GM18498 (cell line): ENCODE measurements at regions not wholly inside any gene's neighbourhood (a gene's known extent, or its start where the extent isn't known, plus 50 kb on each side); places are given as distances from the start of the nearest gene placed in this dataset.

Source experiments
- ATAC-seq: cut with Tn5 transposase; IDR thresholded peaks from one replicate; pipeline ENCODE4 v1.9.1; 2021; ENCODE audit warnings: mild to moderate bottlenecking, moderate library complexity; ENCODE audit not compliant: unreplicated experiment

DNA sequence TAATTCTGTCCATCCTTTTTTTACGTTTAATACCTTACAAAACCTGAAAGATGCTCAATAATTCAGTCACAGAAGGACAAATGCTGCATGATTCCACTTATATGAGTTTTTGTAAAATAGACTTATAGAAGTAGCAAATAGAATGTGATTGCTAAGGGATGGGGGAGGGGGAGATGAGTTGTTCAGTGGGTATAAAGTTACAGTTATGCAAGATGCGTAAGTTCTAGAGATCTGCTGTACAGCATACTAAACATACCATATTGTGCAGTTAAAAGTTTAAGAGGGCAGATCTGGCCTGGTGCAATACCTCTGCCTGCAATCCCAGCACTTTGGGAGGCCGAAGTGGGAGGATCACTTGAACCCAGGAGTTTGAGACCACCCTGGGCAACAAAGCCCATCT is 78.8 kb downstream of the TET3 start:
- no peak for ATAC-seq

DNA sequence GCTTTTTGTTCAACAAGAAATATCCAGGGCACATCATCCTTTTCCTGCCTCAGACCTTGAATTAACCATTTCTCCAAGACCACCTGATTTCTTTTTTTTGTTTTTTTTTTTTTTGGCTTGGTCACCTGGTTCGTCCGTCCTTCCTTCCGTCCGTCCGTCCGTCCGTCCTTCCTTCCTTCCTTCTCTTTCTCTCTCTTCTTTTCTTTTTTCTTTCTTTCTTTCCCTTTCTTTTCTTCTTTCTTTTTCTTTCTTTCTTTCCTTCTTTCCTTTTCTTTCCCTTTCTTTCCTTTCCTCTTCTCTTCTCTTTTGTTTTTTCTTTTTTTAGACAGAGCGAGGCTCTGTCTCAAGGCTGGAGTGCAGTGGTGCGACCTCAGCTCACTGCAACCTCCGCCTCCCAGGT is 80.7 kb downstream of the TET3 start:
- ATAC-seq = no peak

DNA sequence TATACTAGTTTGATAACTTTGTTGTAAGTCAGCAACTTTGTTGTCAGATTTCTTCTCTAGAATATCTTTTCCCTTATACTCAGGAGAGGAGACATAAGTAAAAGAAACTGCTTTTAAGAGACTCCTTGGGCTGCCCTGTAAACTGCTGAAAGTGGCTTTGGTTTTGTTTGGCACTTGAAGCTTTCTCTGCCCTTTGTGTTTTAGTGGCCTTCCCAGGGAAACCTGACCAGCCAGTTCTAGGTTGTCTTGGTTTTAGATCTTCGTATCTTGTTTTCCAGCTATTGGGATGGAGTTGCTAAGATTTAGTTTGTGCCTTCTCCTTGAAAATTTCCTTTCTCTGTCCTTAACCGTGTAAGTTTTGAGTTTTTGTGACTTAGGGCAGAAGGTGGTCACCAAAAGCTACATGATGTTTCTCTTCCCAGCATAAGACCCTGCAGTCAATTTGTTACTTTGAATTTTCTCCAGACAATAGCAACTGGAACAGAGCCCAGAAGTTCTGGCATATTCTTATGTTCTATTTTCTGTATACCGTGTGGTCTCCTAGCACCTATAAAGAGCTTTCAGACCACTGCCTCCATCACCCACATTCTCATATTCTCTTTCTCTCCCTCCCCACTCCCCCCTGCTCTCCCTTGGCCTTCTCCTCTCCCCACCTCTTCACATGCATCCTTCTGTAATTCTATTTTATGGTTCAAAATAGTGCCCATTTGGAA is 81.1 kb downstream of the BOLA3 start:
- no peak for ATAC-seq

DNA sequence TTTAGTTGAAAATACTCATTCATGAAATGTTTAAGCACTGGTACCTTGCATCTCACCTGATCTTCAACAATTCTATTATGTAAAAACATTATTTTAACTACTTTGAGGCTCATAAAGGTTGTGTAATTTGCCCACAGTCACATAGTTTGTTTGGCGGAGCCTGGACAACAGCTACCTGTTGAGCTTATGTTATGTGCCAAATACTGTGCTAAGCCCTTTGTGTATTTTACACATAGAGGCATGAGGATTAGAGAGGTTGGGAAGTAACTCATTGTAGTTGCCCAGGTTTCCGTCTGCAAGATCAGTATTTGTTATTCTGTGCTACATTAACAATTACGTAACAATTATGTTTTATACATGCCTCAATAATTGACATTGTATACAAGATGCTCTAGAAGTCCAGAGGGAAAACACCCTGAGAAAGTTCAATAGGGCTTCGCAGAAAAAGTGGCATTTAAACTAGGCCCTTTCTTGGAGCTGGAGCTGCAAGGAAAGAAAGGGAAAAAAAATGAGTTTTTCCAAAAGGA is 80.4 kb downstream of the BOLA3 start:
- ATAC-seq = no peak

DNA sequence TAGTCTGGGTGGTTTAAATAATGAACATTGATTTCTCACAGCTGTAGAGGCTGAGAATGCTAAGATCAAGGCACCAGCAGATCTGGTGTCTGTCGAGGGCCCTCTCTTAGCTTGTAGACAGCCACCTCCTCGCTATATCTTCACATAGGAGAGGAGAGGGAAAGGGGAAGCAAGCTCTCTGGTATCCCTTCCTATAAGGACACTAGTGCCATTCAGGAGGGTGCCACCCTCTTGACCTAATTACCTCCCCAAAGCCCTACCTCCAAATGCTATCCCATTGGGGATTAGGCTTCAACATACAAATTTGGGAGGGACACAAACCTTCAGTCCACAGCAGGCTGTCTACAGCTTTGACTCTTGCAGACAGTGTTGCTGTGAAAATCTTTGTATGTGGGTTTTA is 76.7 kb downstream of the BOLA3 start:
- no peak for ATAC-seq

DNA sequence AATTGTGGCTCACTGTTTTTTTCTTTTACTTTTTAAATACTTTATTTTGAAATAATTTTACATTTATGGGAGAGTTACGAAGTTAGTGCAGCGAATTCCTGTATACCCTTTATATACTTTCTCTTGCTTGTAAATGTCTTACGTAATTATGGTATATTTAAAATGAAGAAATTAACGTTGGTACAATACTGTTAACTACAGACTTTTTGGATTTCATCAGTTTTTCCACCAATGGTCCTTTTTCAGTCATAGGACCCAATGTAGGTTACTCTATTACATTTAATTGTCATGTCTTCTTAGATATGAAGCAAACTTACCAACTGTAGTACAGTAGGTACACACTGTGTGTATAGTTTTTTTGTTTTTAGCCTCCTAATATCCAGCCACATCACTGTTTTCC is 76.3 kb downstream of the BOLA3 start:
- no peak for ATAC-seq

DNA sequence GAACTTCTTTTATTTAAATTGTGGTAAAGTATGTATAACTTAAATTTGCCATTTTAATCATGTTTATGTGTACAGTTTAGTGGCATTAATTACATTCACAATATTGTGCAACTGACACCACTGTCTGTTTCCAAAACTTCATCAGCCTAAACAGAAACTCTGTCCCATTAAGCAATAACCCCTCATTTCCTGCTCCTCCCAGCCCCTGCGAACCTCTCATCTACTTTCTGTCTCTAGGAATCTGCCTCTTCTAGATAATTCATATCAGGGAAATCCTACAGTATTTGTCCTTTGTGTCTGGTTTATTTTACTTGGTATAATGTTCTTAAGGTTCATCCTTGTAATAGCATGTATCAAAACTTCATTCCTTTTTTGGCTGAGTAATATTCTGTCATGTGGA is 75.1 kb downstream of the BOLA3 start:
- no peak for ATAC-seq

DNA sequence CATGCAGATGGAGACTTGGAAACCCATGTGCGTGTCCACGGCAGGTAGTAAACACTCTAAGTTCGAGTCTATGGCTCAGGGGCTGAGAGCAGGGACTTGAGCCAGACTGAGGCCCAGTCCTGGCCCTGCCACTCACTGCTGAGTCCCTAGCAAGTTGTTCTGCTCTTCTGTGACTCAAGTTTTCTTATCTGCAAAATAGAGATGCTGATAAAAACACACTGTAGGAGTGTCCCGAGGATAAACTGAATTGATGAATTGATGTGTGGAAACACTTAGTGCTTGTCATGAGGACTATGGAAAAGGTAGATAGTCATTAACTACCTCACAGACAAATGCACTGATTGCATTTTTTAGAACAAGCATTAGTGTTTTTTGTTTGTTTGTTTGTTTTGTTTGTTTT is 73.2 kb downstream of the BOLA3 start:
- ATAC-seq = no peak

DNA sequence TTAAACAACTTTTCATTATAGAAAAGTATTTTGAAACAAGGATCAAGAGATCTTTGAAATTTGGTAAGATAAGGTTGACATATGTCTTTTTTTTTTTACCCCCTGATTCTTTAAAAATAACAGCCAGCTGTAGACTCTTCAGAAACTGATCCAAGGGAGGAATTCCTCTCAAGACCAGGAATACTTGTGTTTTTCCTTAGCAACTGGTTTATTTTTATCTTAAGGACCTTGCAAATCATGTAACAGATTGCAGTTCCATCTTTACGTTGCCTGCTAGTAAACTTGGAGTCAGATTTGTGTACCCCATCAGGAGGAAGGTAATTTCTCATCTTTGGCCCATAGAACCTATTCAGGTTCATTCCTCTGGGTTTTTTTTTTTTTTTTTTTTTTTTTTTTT is 71.6 kb downstream of the BOLA3 start:
- no peak for ATAC-seq

DNA sequence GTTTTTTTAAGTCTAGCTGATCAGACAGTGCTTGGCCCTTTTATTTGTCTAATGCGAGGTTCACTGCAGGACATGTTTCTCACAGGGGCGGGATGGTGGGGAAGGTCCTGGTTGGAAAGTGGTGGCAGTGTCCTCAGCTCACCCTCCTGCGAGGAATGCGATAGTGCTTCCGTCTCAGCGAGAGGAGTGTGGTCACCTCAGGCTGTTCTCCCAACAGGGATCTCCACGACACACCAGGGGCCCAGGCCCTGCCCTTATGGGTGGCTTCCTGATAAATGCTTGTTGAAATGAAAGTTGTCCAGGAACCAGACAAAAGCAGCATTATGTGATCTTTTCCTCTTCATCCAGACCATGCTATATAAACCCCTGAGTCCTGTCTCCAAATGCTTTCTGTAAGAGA is 70.1 kb downstream of the BOLA3 start:
- no peak for ATAC-seq

DNA sequence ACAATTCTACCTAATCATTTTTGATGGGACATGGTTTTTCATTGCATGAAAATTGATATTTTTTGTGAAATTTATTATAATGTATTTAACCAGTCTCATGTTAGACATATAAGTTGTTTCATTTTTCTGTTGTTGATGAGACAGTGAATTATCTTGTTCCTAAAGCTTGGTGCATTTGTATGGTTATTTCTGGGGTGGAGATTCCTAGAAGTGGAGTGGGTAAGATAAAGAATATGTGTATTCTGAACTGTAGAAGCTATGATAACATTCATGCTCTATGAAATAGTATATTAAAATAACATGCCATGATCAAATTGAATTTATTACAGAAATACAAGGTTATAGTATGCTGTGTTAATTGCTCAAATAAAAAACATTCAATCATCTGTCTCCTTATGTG is 69.2 kb downstream of the BOLA3 start:
- no peak for ATAC-seq

DNA sequence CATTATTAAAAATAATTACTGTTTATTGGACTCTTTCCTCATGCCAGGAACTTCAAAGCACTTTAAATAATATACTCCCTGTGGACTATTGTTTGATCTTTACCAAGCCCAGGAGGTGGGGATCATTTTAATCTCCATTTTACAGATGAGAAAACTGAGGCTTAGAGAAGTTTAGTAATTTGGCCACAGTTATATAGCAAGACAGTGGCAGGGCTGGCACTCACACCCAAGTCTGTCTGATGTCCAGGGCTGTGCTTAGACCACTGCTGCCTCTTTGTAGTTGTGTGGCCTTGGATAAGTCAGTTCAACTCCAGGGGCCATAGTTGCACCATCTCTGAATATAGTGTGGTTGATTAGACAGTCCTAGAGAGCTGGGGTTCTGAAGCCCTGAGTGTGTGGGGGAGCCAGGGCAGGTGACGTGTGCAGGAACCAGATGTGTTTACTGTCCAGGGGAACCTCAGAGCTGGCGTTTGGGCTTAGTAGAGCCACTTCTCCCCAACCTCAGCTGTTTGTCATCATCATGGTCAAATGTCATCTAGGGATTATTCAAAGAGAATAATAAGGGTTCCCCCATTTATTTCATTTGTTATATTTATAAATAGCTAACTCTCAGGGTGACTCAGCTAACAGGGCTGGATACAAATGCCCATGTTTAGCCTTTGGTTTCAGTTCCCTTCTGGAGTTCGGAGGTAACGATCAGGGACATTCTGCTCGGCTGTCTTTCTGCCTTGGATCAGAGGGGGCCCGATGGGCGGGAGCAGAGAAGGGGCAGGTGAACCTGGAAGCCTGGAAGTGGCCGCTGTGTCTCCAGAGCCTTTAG is 68.0 kb downstream of the BOLA3 start:
- peak; percentile 71 for ATAC-seq

DNA sequence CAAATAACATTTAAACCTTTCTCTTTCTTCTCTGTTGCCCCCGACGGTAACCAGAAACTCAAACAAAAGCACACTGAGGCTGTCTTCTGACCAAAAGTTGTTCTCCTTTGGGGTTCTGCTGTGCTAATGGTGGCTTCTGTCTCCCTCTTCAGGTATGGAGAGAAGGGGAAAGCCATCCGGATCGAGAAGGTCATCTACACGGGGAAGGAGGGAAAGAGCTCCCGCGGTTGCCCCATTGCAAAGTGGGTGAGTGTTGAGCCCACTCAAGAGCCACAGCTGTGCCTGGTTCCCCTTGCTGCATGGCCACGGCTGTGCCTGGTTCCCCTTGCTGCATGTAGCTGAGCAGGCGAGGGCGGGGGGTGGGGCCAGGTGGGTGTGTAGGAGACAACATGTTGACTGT is 67.4 kb downstream of the BOLA3 start:
- ATAC-seq = peak; percentile 29

DNA sequence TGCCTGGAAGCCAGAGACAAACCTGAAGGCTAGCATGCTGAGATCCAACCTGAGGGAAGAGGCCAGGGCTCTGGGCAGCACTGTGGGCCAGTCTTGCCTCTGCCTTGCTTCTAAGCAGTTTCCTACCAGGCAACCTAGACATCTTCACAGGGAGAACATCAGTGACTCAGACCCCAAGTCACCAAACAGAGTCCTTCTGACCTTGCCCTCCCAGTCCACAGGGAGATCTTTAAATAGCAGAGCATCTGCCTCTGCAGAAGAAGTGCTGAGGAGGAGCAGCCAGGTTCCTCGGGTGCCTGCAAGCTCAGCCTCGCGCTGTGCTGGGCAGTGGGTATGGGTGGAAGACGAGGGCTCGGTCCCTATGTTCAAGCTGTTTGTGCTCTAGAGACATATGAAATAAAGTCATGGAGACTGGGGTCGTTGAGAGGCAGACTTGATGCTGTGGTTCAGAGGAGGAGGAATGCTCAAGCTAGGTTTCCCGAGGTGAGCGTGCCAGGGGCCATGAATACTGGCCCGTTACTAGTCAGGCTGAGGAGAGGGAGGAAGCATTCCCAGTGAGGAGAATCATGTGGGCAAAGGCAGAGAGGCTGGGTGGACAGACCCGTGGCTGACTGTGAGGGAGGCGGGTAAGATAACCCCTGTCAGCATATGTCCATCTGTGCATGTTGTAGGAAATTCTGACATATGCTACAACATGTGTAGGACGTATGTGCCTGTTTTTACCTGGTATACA is 66.5 kb downstream of the BOLA3 start:
- ATAC-seq = no peak

DNA sequence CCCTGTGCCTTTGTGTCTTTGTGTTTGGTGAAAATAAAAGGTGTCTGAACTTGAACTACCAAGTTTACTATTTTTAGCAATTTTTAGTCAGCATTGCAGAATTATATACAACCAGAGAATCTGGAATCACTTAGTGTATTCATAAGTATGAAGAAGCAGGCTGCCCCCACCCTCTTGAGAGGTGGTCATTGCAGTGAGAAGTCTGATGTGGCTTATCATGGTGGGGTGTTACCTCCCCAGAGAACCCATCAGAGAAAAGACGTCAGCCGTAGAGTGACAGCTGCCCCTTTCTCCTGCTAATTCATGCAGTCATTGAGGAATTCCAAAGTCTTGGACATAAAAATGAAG is 66.0 kb downstream of the BOLA3 start:
- ATAC-seq = no peak

DNA sequence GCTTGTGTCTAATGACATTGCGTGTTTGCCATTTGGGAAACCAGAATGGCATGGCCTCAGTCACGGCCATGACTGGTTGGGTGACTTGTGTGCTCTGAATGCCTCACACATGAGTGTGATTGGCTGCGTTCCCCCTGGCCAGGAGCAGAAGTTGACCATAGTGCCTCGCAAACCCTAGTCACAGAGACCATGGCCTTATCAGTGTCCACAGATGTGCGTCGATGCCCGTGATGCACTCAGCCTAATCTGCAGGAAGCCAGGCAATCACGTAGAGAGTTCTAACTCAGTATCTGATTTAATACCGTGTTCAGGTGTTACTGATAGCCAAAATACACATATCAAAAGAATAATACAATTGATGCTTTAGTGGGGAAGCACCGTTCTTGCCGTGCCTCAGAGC is 64.0 kb downstream of the BOLA3 start:
- ATAC-seq = no peak
